HCT116 (cell line): ENCODE measurements at regions not wholly inside any gene's neighbourhood (a gene's known extent, or its start where the extent isn't known, plus 50 kb on each side); places are given as distances from the start of the nearest gene placed in this dataset.

Experiments
- EGR1 ChIP-seq: IDR thresholded peaks from 2 replicates; pipeline ENCODE4 v1.6.1; 2012; ENCODE audit warnings: low read depth
- EZH2 ChIP-seq: fragments of 200-600 bp; sonication (generic); IDR thresholded peaks from 2 replicates; pipeline ENCODE4 v1.6.1; 2017; ENCODE audit warnings: antibody characterized with exemption, mixed run types
- POLR2A ChIP-seq: IDR thresholded peaks from 2 replicates; pipeline ENCODE4 v1.7.0; 2011; ENCODE audit warnings: borderline replicate concordance; ENCODE audit not compliant: insufficient read depth, insufficient read length; ENCODE audit errors: extremely low read depth
- RAD21 ChIP-seq: IDR thresholded peaks from 2 replicates; pipeline ENCODE4 v1.6.1; 2012; ENCODE audit warnings: low read depth, mild to moderate bottlenecking
- TCF7L2 ChIP-seq: IDR thresholded peaks from 2 replicates; pipeline ENCODE4 v1.7.0; 2011; ENCODE audit warnings: borderline replicate concordance, inconsistent platforms; ENCODE audit not compliant: insufficient read depth, insufficient read length; ENCODE audit errors: extremely low read depth
- ZNF274 ChIP-seq: fragments of 200-500 bp; sonication (Bioruptor generic); IDR thresholded peaks from 2 replicates; pipeline ENCODE4 v1.6.1; 2014; ENCODE audit warnings: mild to moderate bottlenecking, low read depth, low read length, inconsistent platforms
- TF ChIP-seq, protein P1 (sequence below), 3 experiments: fragments of 200-600 bp in 1 of 3; sonication (generic) in 1 of 3; IDR thresholded peaks in 2 of 3; conservative IDR thresholded peaks in 1 of 3; 2 replicates each; pipeline ENCODE4 v1.5.1; 2012 to 2017; ENCODE audit warnings: low read depth in 2 of 3, low read length in 2 of 3, antibody characterized with exemption in 1 of 3, borderline replicate concordance in 1 of 3, control low read depth in 1 of 3, mild to moderate bottlenecking in 1 of 3, mixed read lengths in 1 of 3, mixed run types in 1 of 3, moderate library complexity in 1 of 3; ENCODE audit not compliant: insufficient read depth in 1 of 3
- TF ChIP-seq, protein P2 (sequence below): IDR thresholded peaks from 2 replicates; pipeline ENCODE4 v1.6.1; 2012; ENCODE audit warnings: low read depth

DNA sequence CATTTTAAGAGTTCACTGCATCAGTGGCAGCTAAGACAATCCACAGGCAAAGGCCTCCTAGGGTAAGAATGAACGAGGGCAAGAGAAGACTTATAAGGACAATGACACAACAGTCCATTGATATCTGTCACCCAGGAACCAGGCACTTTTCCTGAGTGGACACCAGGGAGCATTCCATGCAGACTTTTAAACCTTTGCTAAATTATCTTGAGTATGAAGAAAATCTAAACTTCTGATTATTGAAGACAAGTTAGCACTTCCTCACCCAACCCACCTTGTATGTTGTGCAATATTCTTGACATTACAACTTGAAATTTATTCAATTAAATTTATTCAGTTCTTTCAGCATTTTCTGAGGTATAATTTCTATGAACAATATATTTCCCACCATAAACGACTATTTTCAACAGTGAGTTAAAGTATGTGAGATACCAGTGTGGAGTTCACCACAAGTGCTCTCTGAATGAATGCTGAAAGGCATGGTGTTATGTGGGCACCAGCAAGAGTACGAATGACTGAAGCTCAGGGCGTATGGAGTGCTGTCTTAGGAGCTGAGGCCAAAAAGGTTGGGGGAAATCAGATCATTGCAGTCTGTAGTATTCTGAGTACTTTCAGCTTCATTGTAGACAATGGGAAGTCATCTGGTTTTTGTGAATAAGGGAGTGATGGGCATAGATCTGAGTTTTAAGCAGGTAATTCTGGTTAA, 124.3 kb upstream of the LMNTD1 start:
- TF ChIP-seq, protein P1, sequence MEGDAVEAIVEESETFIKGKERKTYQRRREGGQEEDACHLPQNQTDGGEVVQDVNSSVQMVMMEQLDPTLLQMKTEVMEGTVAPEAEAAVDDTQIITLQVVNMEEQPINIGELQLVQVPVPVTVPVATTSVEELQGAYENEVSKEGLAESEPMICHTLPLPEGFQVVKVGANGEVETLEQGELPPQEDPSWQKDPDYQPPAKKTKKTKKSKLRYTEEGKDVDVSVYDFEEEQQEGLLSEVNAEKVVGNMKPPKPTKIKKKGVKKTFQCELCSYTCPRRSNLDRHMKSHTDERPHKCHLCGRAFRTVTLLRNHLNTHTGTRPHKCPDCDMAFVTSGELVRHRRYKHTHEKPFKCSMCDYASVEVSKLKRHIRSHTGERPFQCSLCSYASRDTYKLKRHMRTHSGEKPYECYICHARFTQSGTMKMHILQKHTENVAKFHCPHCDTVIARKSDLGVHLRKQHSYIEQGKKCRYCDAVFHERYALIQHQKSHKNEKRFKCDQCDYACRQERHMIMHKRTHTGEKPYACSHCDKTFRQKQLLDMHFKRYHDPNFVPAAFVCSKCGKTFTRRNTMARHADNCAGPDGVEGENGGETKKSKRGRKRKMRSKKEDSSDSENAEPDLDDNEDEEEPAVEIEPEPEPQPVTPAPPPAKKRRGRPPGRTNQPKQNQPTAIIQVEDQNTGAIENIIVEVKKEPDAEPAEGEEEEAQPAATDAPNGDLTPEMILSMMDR (IDR thresholded peaks at IDR 0.05 in 2 of 3, conservative IDR thresholded peaks at IDR 0.05 in 1 of 3; ENCODE audit: borderline replicate concordance in 1 of 3, insufficient read depth in 1 of 3, low read depth in 2 of 3, low read length in 2 of 3) = peak in 2 of 3 experiments; percentile 12 to 29; a peak in 2 of 6 replicates
- TF ChIP-seq RAD21 = peak; percentile 53; the same call in 1 of the 2 replicates
- no peak for TF ChIP-seq POLR2A
- TF ChIP-seq TCF7L2 = no peak
- TF ChIP-seq, protein P2, sequence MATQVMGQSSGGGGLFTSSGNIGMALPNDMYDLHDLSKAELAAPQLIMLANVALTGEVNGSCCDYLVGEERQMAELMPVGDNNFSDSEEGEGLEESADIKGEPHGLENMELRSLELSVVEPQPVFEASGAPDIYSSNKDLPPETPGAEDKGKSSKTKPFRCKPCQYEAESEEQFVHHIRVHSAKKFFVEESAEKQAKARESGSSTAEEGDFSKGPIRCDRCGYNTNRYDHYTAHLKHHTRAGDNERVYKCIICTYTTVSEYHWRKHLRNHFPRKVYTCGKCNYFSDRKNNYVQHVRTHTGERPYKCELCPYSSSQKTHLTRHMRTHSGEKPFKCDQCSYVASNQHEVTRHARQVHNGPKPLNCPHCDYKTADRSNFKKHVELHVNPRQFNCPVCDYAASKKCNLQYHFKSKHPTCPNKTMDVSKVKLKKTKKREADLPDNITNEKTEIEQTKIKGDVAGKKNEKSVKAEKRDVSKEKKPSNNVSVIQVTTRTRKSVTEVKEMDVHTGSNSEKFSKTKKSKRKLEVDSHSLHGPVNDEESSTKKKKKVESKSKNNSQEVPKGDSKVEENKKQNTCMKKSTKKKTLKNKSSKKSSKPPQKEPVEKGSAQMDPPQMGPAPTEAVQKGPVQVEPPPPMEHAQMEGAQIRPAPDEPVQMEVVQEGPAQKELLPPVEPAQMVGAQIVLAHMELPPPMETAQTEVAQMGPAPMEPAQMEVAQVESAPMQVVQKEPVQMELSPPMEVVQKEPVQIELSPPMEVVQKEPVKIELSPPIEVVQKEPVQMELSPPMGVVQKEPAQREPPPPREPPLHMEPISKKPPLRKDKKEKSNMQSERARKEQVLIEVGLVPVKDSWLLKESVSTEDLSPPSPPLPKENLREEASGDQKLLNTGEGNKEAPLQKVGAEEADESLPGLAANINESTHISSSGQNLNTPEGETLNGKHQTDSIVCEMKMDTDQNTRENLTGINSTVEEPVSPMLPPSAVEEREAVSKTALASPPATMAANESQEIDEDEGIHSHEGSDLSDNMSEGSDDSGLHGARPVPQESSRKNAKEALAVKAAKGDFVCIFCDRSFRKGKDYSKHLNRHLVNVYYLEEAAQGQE = no peak
- no peak for TF ChIP-seq EZH2
- no peak for TF ChIP-seq EGR1
- no peak for TF ChIP-seq ZNF274
